ENCODE measurements at regions not wholly inside any gene's neighbourhood (a gene's known extent, or its start where the extent isn't known, plus 50 kb on each side); places are given as distances from the start of the nearest gene placed in this dataset.

DNA sequence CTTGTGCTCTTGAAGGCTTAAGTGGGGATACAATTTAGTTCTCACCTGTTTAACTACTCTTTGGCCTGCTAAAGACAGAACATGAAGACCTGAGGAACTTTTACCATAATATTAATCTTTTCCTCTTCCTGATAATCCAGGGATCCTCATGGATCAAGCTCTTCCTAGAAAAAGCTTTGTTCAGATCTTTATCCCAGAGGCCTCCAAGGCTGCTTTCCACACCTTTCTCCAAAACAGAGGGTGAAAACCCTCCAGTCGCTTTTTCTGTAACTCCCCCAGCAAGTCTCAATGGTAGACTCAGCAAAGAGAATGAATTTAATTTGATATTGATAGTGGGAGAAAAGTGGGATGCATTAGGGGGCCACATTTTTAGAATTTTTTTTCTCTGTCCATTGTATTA, 203.6 kb downstream of the CGGBP1 start (continued):
- TF ChIP-seq, protein P1, sequence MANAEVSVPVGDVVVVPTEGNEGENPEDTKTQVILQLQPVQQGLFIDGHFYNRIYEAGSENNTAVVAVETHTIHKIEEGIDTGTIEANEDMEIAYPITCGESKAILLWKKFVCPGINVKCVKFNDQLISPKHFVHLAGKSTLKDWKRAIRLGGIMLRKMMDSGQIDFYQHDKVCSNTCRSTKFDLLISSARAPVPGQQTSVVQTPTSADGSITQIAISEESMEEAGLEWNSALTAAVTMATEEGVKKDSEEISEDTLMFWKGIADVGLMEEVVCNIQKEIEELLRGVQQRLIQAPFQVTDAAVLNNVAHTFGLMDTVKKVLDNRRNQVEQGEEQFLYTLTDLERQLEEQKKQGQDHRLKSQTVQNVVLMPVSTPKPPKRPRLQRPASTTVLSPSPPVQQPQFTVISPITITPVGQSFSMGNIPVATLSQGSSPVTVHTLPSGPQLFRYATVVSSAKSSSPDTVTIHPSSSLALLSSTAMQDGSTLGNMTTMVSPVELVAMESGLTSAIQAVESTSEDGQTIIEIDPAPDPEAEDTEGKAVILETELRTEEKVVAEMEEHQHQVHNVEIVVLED (CRISPR knock-in tag; IDR thresholded peaks at IDR 0.05; ENCODE audit: borderline replicate concordance): no peak
- TF ChIP-seq KDM5B (CRISPR knock-in tag; IDR thresholded peaks at IDR 0.05; ENCODE audit: borderline replicate concordance): no peak
- no peak for TF ChIP-seq CC2D1A (CRISPR knock-in tag; IDR thresholded peaks at IDR 0.05)
- TF ChIP-seq ZBTB1 (CRISPR knock-in tag; IDR thresholded peaks at IDR 0.05; ENCODE audit: borderline replicate concordance): no peak
- no peak for TF ChIP-seq YEATS2 (CRISPR knock-in tag; IDR thresholded peaks at IDR 0.05; ENCODE audit: borderline replicate concordance)
- no peak for TF ChIP-seq ZNF331 (CRISPR knock-in tag; IDR thresholded peaks at IDR 0.05)

DNA sequence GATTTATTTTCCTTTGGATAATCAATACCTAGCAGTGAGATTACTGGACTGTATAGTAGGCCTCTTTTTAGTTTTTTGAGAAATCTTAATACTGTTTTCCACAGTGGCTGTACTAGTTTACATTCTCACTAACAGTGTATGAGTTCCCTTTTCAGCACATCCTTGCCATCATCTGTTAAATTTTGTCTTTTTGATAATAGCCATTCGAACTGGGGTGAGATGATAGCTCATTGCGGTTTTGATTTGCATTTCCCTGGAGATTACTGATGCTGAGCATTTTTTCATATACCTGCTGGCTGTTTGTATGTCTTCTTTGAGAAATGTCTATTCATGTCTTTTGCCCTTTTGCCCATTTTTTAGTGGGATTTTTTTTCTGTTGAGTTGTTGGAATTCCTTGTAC, 210.8 kb downstream of the CGGBP1 start:
- Histone ChIP-seq H3K4me1 (ENCODE audit: insufficient read depth, low read length) (no peaks in the 10 kb centered on the region), H3K27ac (ENCODE audit: extremely low read length, insufficient read depth, low read length) (no peak overlapping the region), H3K27me3 (ENCODE audit: control insufficient read depth in 1 of 2, insufficient read depth in 2 of 2, low read length in 2 of 2) (no peaks in the 10 kb centered on the region), H2AFZ (ENCODE audit: low read length) (no peak overlapping the region), H4K20me1 (ENCODE audit: insufficient read depth, low read length) (no peaks in the 10 kb centered on the region), H3K9me3 (ENCODE audit: low read length) (no peaks in the 10 kb centered on the region), H3K9ac (ENCODE audit: insufficient read depth, low read depth, low read length) (no peak overlapping the region), H3K4me2 (ENCODE audit: low read depth, low read length) (no peak overlapping the region), H3K36me3 (replicated peaks in 1 of 2; ENCODE audit: control insufficient read depth in 1 of 2, insufficient read depth in 2 of 2, low read length in 2 of 2) (no peaks in the 10 kb centered on the region), H3K4me3 (replicated peaks in 1 of 3; ENCODE audit: insufficient read depth in 1 of 3, low read depth in 2 of 3, low read length in 3 of 3) (no peak overlapping the region), H3K79me2 (ENCODE audit: insufficient read depth, low read length) (no peaks in the 10 kb centered on the region)
- WGBS (ENCODE audit: low lambda C conversion rate): 31% methylated on average over 2 of the region's 2 CpGs
- BruUV-seq (replicated peaks): no TSS peak
- in situ Hi-C loops (cut with HindIII; ENCODE audit: extremely low pct_ligation_motif_present, low pct_unique_long_range_greater_than_20kb) (no loop called here), intact Hi-C loops (cut with micrococcal nuclease; ENCODE audit: unreplicated experiment) (no loop called here)
- FAIRE-seq (no peak), ATAC-seq (no peak), DNase-seq (ENCODE audit: low spot score) (no peak)
- CTCF ChIA-PET (ENCODE audit: low intra/inter-chr PET ratio, low total read pairs): no interaction called here
- TF ChIP-seq, protein P2, sequence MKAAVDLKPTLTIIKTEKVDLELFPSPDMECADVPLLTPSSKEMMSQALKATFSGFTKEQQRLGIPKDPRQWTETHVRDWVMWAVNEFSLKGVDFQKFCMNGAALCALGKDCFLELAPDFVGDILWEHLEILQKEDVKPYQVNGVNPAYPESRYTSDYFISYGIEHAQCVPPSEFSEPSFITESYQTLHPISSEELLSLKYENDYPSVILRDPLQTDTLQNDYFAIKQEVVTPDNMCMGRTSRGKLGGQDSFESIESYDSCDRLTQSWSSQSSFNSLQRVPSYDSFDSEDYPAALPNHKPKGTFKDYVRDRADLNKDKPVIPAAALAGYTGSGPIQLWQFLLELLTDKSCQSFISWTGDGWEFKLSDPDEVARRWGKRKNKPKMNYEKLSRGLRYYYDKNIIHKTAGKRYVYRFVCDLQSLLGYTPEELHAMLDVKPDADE (CRISPR knock-in tag; IDR thresholded peaks at IDR 0.05): no peak
- TF ChIP-seq DPF2 (CRISPR knock-in tag; IDR thresholded peaks at IDR 0.05; ENCODE audit: borderline replicate concordance, low read depth): no peak
- TF ChIP-seq ZBTB21 (CRISPR knock-in tag; IDR thresholded peaks at IDR 0.05): no peak
- TF ChIP-seq, protein P3, sequence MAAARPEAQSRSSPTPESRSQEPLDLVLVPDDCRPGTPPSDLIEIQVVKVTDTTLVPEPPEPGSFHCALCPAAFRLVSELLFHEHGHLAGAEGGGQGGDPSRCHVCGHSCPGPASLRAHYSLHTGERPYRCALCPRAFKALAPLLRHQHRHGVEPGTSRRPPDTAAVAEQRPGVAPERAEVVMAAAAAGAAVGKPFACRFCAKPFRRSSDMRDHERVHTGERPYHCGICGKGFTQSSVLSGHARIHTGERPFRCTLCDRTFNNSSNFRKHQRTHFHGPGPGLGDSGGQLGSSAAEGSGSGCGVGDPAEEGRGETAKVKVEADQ (CRISPR knock-in tag; IDR thresholded peaks at IDR 0.05; ENCODE audit: borderline replicate concordance): no peak
- TF ChIP-seq NCOR1 (IDR thresholded peaks at IDR 0.05; ENCODE audit: borderline replicate concordance, low read length): no peak
- no peak for TF ChIP-seq SOX5 (CRISPR knock-in tag; IDR thresholded peaks at IDR 0.05; ENCODE audit: borderline replicate concordance)
- TF ChIP-seq, protein P4, sequence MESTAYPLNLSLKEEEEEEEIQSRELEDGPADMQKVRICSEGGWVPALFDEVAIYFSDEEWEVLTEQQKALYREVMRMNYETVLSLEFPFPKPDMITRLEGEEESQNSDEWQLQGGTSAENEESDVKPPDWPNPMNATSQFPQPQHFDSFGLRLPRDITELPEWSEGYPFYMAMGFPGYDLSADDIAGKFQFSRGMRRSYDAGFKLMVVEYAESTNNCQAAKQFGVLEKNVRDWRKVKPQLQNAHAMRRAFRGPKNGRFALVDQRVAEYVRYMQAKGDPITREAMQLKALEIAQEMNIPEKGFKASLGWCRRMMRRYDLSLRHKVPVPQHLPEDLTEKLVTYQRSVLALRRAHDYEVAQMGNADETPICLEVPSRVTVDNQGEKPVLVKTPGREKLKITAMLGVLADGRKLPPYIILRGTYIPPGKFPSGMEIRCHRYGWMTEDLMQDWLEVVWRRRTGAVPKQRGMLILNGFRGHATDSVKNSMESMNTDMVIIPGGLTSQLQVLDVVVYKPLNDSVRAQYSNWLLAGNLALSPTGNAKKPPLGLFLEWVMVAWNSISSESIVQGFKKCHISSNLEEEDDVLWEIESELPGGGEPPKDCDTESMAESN (CRISPR knock-in tag; conservative IDR thresholded peaks at IDR 0.05): no peak
- POLR2A ChIA-PET: no interaction called here

Measured in HepG2 (cell line).